Right atrium auricular region (tissue), 2 donors: ENCODE measurements at regions not wholly inside any gene's neighbourhood (a gene's known extent, or its start where the extent isn't known, plus 50 kb on each side); places are given as distances from the start of the nearest gene placed in this dataset.

Source experiments
- DNase-seq: peaks from one replicate; pipeline ENCODE4 v3.0.0-alpha.2; 2019; ENCODE audit warnings: low spot score
- H3K27ac ChIP-seq, 2 donors: fragments of 200-600 bp; sonication (generic); 1 replicate in 1 of 2; 2 replicates in 1 of 2; pipeline ENCODE4 v1.5.1; 2016 to 2019
- H3K27me3 ChIP-seq, 2 donors: fragments of 200-600 bp; sonication (generic); one replicate each; pipeline versions ENCODE4 v1.5.1 to v1.6.0; 2017 to 2019
- H3K36me3 ChIP-seq: fragments of 200-600 bp; sonication (generic); one replicate; pipeline ENCODE4 v1.5.1; 2016
- H3K4me1 ChIP-seq, 2 donors: fragments of 200-600 bp; sonication (generic); one replicate each; pipeline versions ENCODE4 v1.5.1 to v1.6.0; 2017 to 2019
- H3K4me3 ChIP-seq, 2 donors: fragments of 200-600 bp; sonication (generic); 1 replicate in 1 of 2; 2 replicates in 1 of 2; pipeline ENCODE4 v1.5.1; 2017 to 2019; ENCODE audit warnings: mild to moderate bottlenecking in 1 of 2, moderate library complexity in 1 of 2
- H3K9me3 ChIP-seq, 2 donors: fragments of 200-600 bp; sonication (generic); one replicate each; pipeline ENCODE4 v1.5.1; 2019
- CTCF ChIP-seq, 2 donors: fragments of 200-600 bp; sonication (generic); IDR thresholded peaks; one replicate each; pipeline ENCODE4 v1.5.1; 2019; ENCODE audit warnings: antibody characterized with exemption in 2 of 2

DNA sequence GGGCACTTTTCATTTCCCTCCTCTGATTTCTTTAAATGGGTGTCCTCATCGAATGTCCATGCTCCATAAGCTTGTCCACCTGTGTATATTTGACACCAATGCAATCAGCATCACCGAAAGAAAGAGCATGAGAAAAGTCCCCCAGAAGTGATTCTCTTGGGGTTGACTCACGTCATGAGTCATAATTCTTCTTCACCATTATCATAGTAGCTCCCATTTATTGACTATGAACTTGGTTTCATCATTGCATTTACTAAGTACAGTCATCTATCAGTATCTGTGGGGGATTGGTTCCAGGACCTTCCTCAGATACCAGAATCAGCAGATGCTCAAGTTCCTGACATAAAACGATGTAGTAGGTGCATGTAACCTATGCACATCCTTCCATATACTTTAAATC lies 372.5 kb upstream of the CFAP20DC start:
- no peaks in the 10 kb centered on the region for H3K36me3 ChIP-seq
- H3K27ac ChIP-seq: no peak overlapping the region
- peaks cover 0 to 8% of the 10 kb centered on the region in 2 donors for H3K4me1 ChIP-seq
- TF ChIP-seq CTCF (IDR thresholded peaks at IDR 0.05): no peak
- H3K27me3 ChIP-seq: no peaks in the 10 kb centered on the region
- no peaks in the 10 kb centered on the region for H3K9me3 ChIP-seq
- no peak overlapping the region for H3K4me3 ChIP-seq
- DNase-seq: no peak

- no peak for TF ChIP-seq CTCF (IDR thresholded peaks at IDR 0.05)
Measured at GRCh38 chr3:59418836-59419235, 369.0 kb upstream of the CFAP20DC start.

GRCh38 chr3:59412516-59412915 lies 362.7 kb upstream of the CFAP20DC start:
- Histone ChIP-seq H3K4me1 (no peaks in the 10 kb centered on the region), H3K9me3 (no peaks in the 10 kb centered on the region), H3K36me3 (no peaks in the 10 kb centered on the region), H3K4me3 (no peak overlapping the region), H3K27me3 (no peaks in the 10 kb centered on the region), H3K27ac (no peak overlapping the region)
- no peak for DNase-seq
- TF ChIP-seq CTCF (IDR thresholded peaks at IDR 0.05): no peak

More at GRCh38 chr3:59418836-59419235, 369.0 kb upstream of the CFAP20DC start:
- Histone ChIP-seq H3K9me3 (no peaks in the 10 kb centered on the region), H3K4me3 (no peak overlapping the region), H3K27ac (no peak overlapping the region), H3K36me3 (no peaks in the 10 kb centered on the region), H3K4me1 (peaks cover 0 to 8% of the 10 kb centered on the region in 2 donors), H3K27me3 (no peaks in the 10 kb centered on the region)
- DNase-seq: no peak

DNA sequence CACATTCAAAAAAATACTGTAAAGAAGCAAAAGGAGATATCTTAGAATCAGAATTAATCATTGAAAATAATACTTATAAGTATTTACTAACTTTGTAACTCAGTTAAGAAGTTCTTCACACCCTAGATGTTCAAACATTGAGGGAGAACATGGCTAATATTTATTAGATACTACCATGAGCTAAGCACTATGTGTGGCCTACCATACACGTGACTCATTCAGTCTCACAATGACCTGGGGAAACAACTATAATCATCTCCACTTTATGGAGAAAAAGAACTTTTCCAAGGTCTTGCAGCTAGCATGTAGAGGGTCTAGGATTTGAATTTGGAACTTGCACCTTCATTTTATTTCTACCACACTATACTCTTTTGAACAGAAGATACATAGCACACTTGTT lies 361.9 kb upstream of the CFAP20DC start:
- no peaks in the 10 kb centered on the region for H3K4me1 ChIP-seq
- H3K4me3 ChIP-seq: no peak overlapping the region
- H3K9me3 ChIP-seq: no peaks in the 10 kb centered on the region
- H3K27me3 ChIP-seq: no peaks in the 10 kb centered on the region
- H3K27ac ChIP-seq: no peak overlapping the region
- H3K36me3 ChIP-seq: no peaks in the 10 kb centered on the region
- TF ChIP-seq CTCF (IDR thresholded peaks at IDR 0.05): no peak
- DNase-seq: no peak

- DNase-seq: no peak
- H3K9me3 ChIP-seq: no peaks in the 10 kb centered on the region
- no peaks in the 10 kb centered on the region for H3K36me3 ChIP-seq
- H3K27ac ChIP-seq: no peak overlapping the region
- no peak overlapping the region for H3K4me3 ChIP-seq
- no peak for TF ChIP-seq CTCF (IDR thresholded peaks at IDR 0.05)
- no peaks in the 10 kb centered on the region for H3K27me3 ChIP-seq
- no peaks in the 10 kb centered on the region for H3K4me1 ChIP-seq
Measured at GRCh38 chr3:59411186-59411585, 361.4 kb upstream of the CFAP20DC start.

DNA sequence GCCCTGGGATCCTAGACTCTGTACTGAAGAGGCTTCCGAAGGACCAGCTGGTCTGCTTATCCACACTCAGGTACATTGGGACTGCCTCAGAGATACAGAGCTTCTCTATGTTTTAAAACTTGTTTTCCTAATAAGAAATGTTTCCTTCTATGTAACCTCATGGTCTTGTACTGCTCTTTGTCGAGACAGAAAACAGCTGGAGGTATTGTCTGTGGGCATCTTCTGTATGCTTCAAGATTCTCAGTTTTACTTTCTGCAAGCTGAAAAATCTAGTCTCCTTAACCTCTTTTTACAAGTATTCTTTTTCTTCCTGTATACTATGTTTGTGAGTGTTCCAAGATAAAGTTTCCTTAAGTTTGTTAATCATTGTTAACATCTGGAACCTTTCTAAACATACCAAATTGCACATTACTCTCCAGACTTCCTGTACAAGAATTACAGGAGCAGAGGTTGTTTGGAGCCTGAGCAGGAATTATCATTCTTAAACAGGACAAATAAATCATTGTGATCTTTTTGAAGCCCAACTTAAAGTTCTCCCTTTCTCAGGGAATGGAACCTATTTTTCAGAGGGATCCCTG lies 358.3 kb upstream of the CFAP20DC start:
- H3K27me3 ChIP-seq: no peaks in the 10 kb centered on the region
- no peaks in the 10 kb centered on the region for H3K36me3 ChIP-seq
- no peak overlapping the region for H3K4me3 ChIP-seq
- no peak overlapping the region for H3K27ac ChIP-seq
- no peak for DNase-seq
- no peaks in the 10 kb centered on the region for H3K9me3 ChIP-seq
- no peak for TF ChIP-seq CTCF (IDR thresholded peaks at IDR 0.05)
- no peaks in the 10 kb centered on the region for H3K4me1 ChIP-seq
